Neural cell (in vitro differentiated cells): ENCODE measurements at regions not wholly inside any gene's neighbourhood (a gene's known extent, or its start where the extent isn't known, plus 50 kb on each side); places are given as distances from the start of the nearest gene placed in this dataset.

Source experiments
- EZH2 ChIP-seq: fragments of 200-600, 300-800 bp; shearing (Covaris generic), sonication (generic); IDR thresholded peaks from 2 replicates; pipeline ENCODE4 v1.6.1; 2014; ENCODE audit warnings: antibody characterized with exemption, low read length, borderline replicate concordance, mild to moderate bottlenecking; ENCODE audit not compliant: insufficient read depth, poor library complexity, severe bottlenecking
- POLR2AphosphoS5 ChIP-seq: IDR thresholded peaks from 2 replicates; pipeline ENCODE4 v1.6.1; 2012
- TF ChIP-seq, protein P1 (sequence below): fragments of 450-650 bp; IDR thresholded peaks from 2 replicates; pipeline ENCODE4 v1.5.1; 2014; ENCODE audit warnings: antibody characterized with exemption, mild to moderate bottlenecking, moderate library complexity; ENCODE audit not compliant: poor library complexity, severe bottlenecking
- TF ChIP-seq, protein P2 (sequence below): IDR thresholded peaks from 2 replicates; pipeline ENCODE4 v1.6.1; 2012; ENCODE audit warnings: borderline replicate concordance

GRCh38 chr9:73046769-73047168 lies 93.9 kb upstream of the ALDH1A1 start:
- TF ChIP-seq POLR2AphosphoS5 (no peak), EZH2 (no peak)
- TF ChIP-seq, protein P1, sequence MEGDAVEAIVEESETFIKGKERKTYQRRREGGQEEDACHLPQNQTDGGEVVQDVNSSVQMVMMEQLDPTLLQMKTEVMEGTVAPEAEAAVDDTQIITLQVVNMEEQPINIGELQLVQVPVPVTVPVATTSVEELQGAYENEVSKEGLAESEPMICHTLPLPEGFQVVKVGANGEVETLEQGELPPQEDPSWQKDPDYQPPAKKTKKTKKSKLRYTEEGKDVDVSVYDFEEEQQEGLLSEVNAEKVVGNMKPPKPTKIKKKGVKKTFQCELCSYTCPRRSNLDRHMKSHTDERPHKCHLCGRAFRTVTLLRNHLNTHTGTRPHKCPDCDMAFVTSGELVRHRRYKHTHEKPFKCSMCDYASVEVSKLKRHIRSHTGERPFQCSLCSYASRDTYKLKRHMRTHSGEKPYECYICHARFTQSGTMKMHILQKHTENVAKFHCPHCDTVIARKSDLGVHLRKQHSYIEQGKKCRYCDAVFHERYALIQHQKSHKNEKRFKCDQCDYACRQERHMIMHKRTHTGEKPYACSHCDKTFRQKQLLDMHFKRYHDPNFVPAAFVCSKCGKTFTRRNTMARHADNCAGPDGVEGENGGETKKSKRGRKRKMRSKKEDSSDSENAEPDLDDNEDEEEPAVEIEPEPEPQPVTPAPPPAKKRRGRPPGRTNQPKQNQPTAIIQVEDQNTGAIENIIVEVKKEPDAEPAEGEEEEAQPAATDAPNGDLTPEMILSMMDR = no peak
- TF ChIP-seq, protein P2, sequence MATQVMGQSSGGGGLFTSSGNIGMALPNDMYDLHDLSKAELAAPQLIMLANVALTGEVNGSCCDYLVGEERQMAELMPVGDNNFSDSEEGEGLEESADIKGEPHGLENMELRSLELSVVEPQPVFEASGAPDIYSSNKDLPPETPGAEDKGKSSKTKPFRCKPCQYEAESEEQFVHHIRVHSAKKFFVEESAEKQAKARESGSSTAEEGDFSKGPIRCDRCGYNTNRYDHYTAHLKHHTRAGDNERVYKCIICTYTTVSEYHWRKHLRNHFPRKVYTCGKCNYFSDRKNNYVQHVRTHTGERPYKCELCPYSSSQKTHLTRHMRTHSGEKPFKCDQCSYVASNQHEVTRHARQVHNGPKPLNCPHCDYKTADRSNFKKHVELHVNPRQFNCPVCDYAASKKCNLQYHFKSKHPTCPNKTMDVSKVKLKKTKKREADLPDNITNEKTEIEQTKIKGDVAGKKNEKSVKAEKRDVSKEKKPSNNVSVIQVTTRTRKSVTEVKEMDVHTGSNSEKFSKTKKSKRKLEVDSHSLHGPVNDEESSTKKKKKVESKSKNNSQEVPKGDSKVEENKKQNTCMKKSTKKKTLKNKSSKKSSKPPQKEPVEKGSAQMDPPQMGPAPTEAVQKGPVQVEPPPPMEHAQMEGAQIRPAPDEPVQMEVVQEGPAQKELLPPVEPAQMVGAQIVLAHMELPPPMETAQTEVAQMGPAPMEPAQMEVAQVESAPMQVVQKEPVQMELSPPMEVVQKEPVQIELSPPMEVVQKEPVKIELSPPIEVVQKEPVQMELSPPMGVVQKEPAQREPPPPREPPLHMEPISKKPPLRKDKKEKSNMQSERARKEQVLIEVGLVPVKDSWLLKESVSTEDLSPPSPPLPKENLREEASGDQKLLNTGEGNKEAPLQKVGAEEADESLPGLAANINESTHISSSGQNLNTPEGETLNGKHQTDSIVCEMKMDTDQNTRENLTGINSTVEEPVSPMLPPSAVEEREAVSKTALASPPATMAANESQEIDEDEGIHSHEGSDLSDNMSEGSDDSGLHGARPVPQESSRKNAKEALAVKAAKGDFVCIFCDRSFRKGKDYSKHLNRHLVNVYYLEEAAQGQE = no peak
